ENCODE measurements at regions not wholly inside any gene's neighbourhood (a gene's known extent, or its start where the extent isn't known, plus 50 kb on each side); places are given as distances from the start of the nearest gene placed in this dataset.
A peak's percentile ranks its signal among the peaks of the same experiment; 100 is the strongest.

- H3K4me1 ChIP-seq, result no peaks in the 10 kb centered on the region
- TF ChIP-seq CTCF (IDR thresholded peaks at IDR 0.05), result no peak
- H3K9me3 ChIP-seq, result no peaks in the 10 kb centered on the region
- H3K27me3 ChIP-seq, result no peaks in the 10 kb centered on the region
- no peak overlapping the region for H3K27ac ChIP-seq
- no peak for DNase-seq (ENCODE audit: low spot score)
- no peak overlapping the region for H3K4me3 ChIP-seq
- H3K36me3 ChIP-seq, result no peaks in the 10 kb centered on the region
Observed at GRCh38 chr7:85850381-85850780, 663.5 kb upstream of the SEMA3D start.

- no peak overlapping the region for H3K4me3 ChIP-seq
- no peak for DNase-seq (ENCODE audit: low spot score)
- H3K27ac ChIP-seq, result no peak overlapping the region
- H3K27me3 ChIP-seq, result no peaks in the 10 kb centered on the region
- no peaks in the 10 kb centered on the region for H3K4me1 ChIP-seq
- H3K9me3 ChIP-seq, result no peaks in the 10 kb centered on the region
- TF ChIP-seq CTCF (IDR thresholded peaks at IDR 0.05), result no peak
- no peaks in the 10 kb centered on the region for H3K36me3 ChIP-seq
Observed at GRCh38 chr7:85840554-85840953, 653.7 kb upstream of the SEMA3D start.

- Histone ChIP-seq H3K4me3 (no peak overlapping the region), H3K27ac (no peak overlapping the region), H3K36me3 (no peaks in the 10 kb centered on the region), H3K9me3 (no peaks in the 10 kb centered on the region), H3K27me3 (no peaks in the 10 kb centered on the region), H3K4me1 (no peaks in the 10 kb centered on the region)
- no peak for DNase-seq (ENCODE audit: low spot score)
- no peak for TF ChIP-seq CTCF (IDR thresholded peaks at IDR 0.05)
Observed at GRCh38 chr7:85833066-85833465, 646.2 kb upstream of the SEMA3D start.

- Histone ChIP-seq H3K27me3 (no peaks in the 10 kb centered on the region), H3K9me3 (no peaks in the 10 kb centered on the region), H3K4me1 (no peaks in the 10 kb centered on the region), H3K27ac (no peak overlapping the region), H3K36me3 (no peaks in the 10 kb centered on the region), H3K4me3 (no peak overlapping the region)
- no peak for TF ChIP-seq CTCF (IDR thresholded peaks at IDR 0.05)
- DNase-seq (ENCODE audit: low spot score), result no peak
Observed at GRCh38 chr7:85830982-85831381, 644.1 kb upstream of the SEMA3D start.

GRCh38 chr7:85829817-85830432, 643.1 kb upstream of the SEMA3D start:
- DNase-seq (ENCODE audit: low spot score), result no peak
- H3K36me3 ChIP-seq, result no peaks in the 10 kb centered on the region
- no peaks in the 10 kb centered on the region for H3K9me3 ChIP-seq
- no peak overlapping the region for H3K4me3 ChIP-seq
- TF ChIP-seq CTCF (IDR thresholded peaks at IDR 0.05), result peak in 1 of 2 donors; percentile 28
- no peaks in the 10 kb centered on the region for H3K27me3 ChIP-seq
- no peak overlapping the region for H3K27ac ChIP-seq
- no peaks in the 10 kb centered on the region for H3K4me1 ChIP-seq

GRCh38 chr7:85829176-85829575, 642.3 kb upstream of the SEMA3D start:
- DNase-seq (ENCODE audit: low spot score), result no peak
- H3K27ac ChIP-seq, result no peak overlapping the region

More at GRCh38 chr7:85829176-85829575, 642.3 kb upstream of the SEMA3D start:
- H3K9me3 ChIP-seq, result no peaks in the 10 kb centered on the region
- H3K36me3 ChIP-seq, result no peaks in the 10 kb centered on the region
- H3K27me3 ChIP-seq, result no peaks in the 10 kb centered on the region
- H3K4me1 ChIP-seq, result no peaks in the 10 kb centered on the region
- no peak overlapping the region for H3K4me3 ChIP-seq
- TF ChIP-seq CTCF (IDR thresholded peaks at IDR 0.05), result no peak
